ENCODE measurements at regions not wholly inside any gene's neighbourhood (a gene's known extent, or its start where the extent isn't known, plus 50 kb on each side); places are given as distances from the start of the nearest gene placed in this dataset.

DNA sequence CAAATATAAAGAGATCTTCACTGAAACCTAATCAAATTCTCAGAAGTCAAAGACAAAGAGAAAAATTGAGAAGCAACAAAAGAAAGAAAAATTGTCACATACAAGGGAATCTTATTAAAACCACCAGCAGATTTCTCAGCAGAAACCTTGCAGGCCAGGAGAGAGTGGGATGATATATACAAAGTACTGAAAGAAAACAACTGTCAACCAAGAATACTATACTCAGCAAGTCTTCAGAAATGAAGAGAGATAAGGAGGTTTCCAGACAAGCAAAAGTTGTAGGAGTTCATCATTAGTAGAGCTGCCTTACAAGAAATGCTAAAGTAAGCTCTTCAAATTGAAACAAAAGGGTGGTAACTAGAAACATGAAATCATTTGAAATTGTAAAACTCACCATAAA lies 345.6 kb downstream of the MAFB start:
- H3K79me2 ChIP-seq (ENCODE audit: insufficient read depth, low read length) = no peaks in the 10 kb centered on the region
- H3K4me2 ChIP-seq (ENCODE audit: low read depth, low read length, poor library complexity, severe bottlenecking) = no peak overlapping the region
- H3K9me2 ChIP-seq (replicated peaks; ENCODE audit: low read depth, low read length) = no peaks in the 10 kb centered on the region
- H3K36me3 ChIP-seq (ENCODE audit: insufficient read depth, low read length) = no peaks in the 10 kb centered on the region
- peaks cover 15% of the 10 kb centered on the region for H3K9me3 ChIP-seq (ENCODE audit: insufficient read depth, low read depth, low read length)
- no peak overlapping the region for H3K9ac ChIP-seq (ENCODE audit: low read depth, low read length, poor library complexity, severe bottlenecking)
- H4K20me1 ChIP-seq (ENCODE audit: insufficient read depth, low read length, poor library complexity, severe bottlenecking) = no peaks in the 10 kb centered on the region
- TF ChIP-seq, protein P1, sequence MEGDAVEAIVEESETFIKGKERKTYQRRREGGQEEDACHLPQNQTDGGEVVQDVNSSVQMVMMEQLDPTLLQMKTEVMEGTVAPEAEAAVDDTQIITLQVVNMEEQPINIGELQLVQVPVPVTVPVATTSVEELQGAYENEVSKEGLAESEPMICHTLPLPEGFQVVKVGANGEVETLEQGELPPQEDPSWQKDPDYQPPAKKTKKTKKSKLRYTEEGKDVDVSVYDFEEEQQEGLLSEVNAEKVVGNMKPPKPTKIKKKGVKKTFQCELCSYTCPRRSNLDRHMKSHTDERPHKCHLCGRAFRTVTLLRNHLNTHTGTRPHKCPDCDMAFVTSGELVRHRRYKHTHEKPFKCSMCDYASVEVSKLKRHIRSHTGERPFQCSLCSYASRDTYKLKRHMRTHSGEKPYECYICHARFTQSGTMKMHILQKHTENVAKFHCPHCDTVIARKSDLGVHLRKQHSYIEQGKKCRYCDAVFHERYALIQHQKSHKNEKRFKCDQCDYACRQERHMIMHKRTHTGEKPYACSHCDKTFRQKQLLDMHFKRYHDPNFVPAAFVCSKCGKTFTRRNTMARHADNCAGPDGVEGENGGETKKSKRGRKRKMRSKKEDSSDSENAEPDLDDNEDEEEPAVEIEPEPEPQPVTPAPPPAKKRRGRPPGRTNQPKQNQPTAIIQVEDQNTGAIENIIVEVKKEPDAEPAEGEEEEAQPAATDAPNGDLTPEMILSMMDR (conservative IDR thresholded peaks at IDR 0.05; ENCODE audit: low read length) = no peak
- TF ChIP-seq EZH2phosphoT487 (IDR thresholded peaks at IDR 0.05; ENCODE audit: borderline replicate concordance) = no peak
- peaks cover 7% of the 10 kb centered on the region for H3K27me3 ChIP-seq (ENCODE audit: insufficient read depth, low read length, poor library complexity, severe bottlenecking)
- no peak overlapping the region for H3K4me3 ChIP-seq (ENCODE audit: low read length, poor library complexity, severe bottlenecking)
- no peaks in the 10 kb centered on the region for H3F3A ChIP-seq (ENCODE audit: low read depth)
- H3K4me1 ChIP-seq (ENCODE audit: insufficient read depth, low read length, poor library complexity, severe bottlenecking) = no peaks in the 10 kb centered on the region
- no peak overlapping the region for H2AFZ ChIP-seq (ENCODE audit: low read length)

- H3K27me3 ChIP-seq (ENCODE audit: insufficient read depth, low read length, poor library complexity, severe bottlenecking) = peaks cover 7% of the 10 kb centered on the region
- H3K4me3 ChIP-seq (ENCODE audit: low read length, poor library complexity, severe bottlenecking) = no peak overlapping the region
- H3K79me2 ChIP-seq (ENCODE audit: insufficient read depth, low read length) = no peaks in the 10 kb centered on the region
- no peaks in the 10 kb centered on the region for H3K4me1 ChIP-seq (ENCODE audit: insufficient read depth, low read length, poor library complexity, severe bottlenecking)
- H3K9me3 ChIP-seq (ENCODE audit: insufficient read depth, low read depth, low read length) = peaks cover 15% of the 10 kb centered on the region
- TF ChIP-seq, protein P1 (conservative IDR thresholded peaks at IDR 0.05; ENCODE audit: low read length) = no peak
- TF ChIP-seq EZH2phosphoT487 (IDR thresholded peaks at IDR 0.05; ENCODE audit: borderline replicate concordance) = no peak
- H3K9ac ChIP-seq (ENCODE audit: low read depth, low read length, poor library complexity, severe bottlenecking) = no peak overlapping the region
- no peak overlapping the region for H2AFZ ChIP-seq (ENCODE audit: low read length)
- no peaks in the 10 kb centered on the region for H4K20me1 ChIP-seq (ENCODE audit: insufficient read depth, low read length, poor library complexity, severe bottlenecking)
- H3K9me2 ChIP-seq (replicated peaks; ENCODE audit: low read depth, low read length) = no peaks in the 10 kb centered on the region
- no peaks in the 10 kb centered on the region for H3F3A ChIP-seq (ENCODE audit: low read depth)
- H3K4me2 ChIP-seq (ENCODE audit: low read depth, low read length, poor library complexity, severe bottlenecking) = no peak overlapping the region
- H3K36me3 ChIP-seq (ENCODE audit: insufficient read depth, low read length) = no peaks in the 10 kb centered on the region
Observed at GRCh38 chr20:40341561-40341960, 347.5 kb downstream of the MAFB start.

DNA sequence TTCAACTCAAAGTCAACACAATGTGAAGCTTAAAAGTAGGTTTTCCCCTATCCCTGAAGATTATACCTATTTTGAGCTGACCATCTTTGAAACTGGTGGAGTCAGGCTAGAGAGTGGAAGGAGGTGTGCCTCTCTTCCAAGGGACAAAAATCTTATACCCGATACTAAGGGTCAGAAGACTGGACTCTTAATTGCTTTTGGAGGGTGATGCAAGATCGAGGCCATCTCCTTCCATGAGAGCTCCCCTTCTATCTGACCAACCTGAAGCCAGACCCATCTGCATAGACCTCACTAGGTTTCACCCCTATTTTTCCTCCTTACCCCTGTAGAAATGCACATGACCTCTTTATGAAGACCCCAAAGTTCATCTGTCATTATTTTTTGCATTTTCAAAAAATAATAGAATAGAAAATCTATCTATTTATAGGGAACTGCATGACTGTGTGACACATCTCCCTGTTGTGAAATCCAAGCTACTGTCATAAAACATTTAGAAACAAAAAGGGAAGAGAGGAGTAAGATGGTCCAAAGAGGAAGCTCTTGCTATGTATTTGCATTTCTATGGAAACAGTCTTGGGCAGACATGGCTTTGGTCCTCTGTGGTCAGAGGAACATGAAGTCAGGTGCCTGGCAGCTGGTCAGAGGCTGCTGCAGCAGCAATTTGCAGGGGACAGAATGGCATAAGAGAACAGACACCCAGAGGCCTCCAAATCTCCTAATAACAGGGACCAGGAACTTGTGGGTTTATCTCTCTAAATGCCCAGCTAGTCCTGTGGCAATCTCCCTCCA lies 349.2 kb downstream of the MAFB start:
- Histone ChIP-seq H4K20me1 (ENCODE audit: insufficient read depth, low read length, poor library complexity, severe bottlenecking) (no peaks in the 10 kb centered on the region), H3K9me3 (ENCODE audit: insufficient read depth, low read depth, low read length) (peaks cover 15% of the 10 kb centered on the region), H3K4me2 (ENCODE audit: low read depth, low read length, poor library complexity, severe bottlenecking) (no peak overlapping the region), H3K36me3 (ENCODE audit: insufficient read depth, low read length) (no peaks in the 10 kb centered on the region), H3K27me3 (ENCODE audit: insufficient read depth, low read length, poor library complexity, severe bottlenecking) (peaks cover 7% of the 10 kb centered on the region), H3K79me2 (ENCODE audit: insufficient read depth, low read length) (no peaks in the 10 kb centered on the region), H3K9ac (ENCODE audit: low read depth, low read length, poor library complexity, severe bottlenecking) (no peak overlapping the region), H3K4me3 (ENCODE audit: low read length, poor library complexity, severe bottlenecking) (no peak overlapping the region), H2AFZ (ENCODE audit: low read length) (no peak overlapping the region), H3F3A (ENCODE audit: low read depth) (no peaks in the 10 kb centered on the region), H3K4me1 (ENCODE audit: insufficient read depth, low read length, poor library complexity, severe bottlenecking) (no peaks in the 10 kb centered on the region), H3K9me2 (replicated peaks; ENCODE audit: low read depth, low read length) (no peaks in the 10 kb centered on the region)
- TF ChIP-seq, protein P1 (conservative IDR thresholded peaks at IDR 0.05; ENCODE audit: low read length) = no peak
- TF ChIP-seq EZH2phosphoT487 (IDR thresholded peaks at IDR 0.05; ENCODE audit: borderline replicate concordance) = no peak
